HG02610 (cell line): ENCODE measurements at regions not wholly inside any gene's neighbourhood (a gene's known extent, or its start where the extent isn't known, plus 50 kb on each side); places are given as distances from the start of the nearest gene placed in this dataset.

Experiments
- ATAC-seq: cut with Tn5 transposase; IDR thresholded peaks from one replicate; pipeline ENCODE4 v1.9.1; 2021; ENCODE audit warnings: mild to moderate bottlenecking, moderate library complexity; ENCODE audit not compliant: unreplicated experiment

- ATAC-seq = no peak
These were observed 51.5 kb upstream of the CNIH3 start for GRCh38 chr1:224564454-224565084.

- ATAC-seq = no peak
These were observed 50.9 kb upstream of the CNIH3 start for GRCh38 chr1:224565186-224565585.

GRCh38 chr1:224565611-224566406 lies 50.3 kb upstream of the CNIH3 start:
- ATAC-seq = no peak
